BJ (cell line): ENCODE measurements at regions not wholly inside any gene's neighbourhood (a gene's known extent, or its start where the extent isn't known, plus 50 kb on each side); places are given as distances from the start of the nearest gene placed in this dataset.

Experiments used
- CTCF ChIA-PET: fragments of 350-600 bp; formaldehyde crosslinking; extraction: SDS; loops from one replicate; lab custom pipeline; 2021; ENCODE audit warnings: antibody characterized with exemption, inconsistent platforms; lab: Yijun Ruan, JAX
- POLR2A ChIA-PET: fragments of 300-600 bp; sonication (Branson Sonifier 250); formaldehyde crosslinking; extraction: SDS; loops from one replicate; lab custom pipeline; 2021; ENCODE audit warnings: antibody characterized with exemption; lab: Charles Lee
- DNase-seq: peaks from one replicate; pipeline ENCODE4 v3.0.0-alpha.2; 2011; ENCODE audit warnings: low read depth
- H3K27me3 ChIP-seq: 2 replicates; pipeline ENCODE4 v1.6.0; 2011; ENCODE audit warnings: low read length; ENCODE audit not compliant: control insufficient read depth, insufficient read depth
- H3K36me3 ChIP-seq: 2 replicates; pipeline ENCODE4 v1.5.1; 2011; ENCODE audit warnings: low read length; ENCODE audit not compliant: control insufficient read depth, insufficient read depth
- H3K4me3 ChIP-seq: 2 replicates; pipeline ENCODE4 v1.5.1; 2011; ENCODE audit warnings: low read depth, mild to moderate bottlenecking, control low read depth, low read length
- TF ChIP-seq, protein P1 (sequence below): IDR thresholded peaks from 2 replicates; pipeline ENCODE4 v1.5.1; 2011; ENCODE audit warnings: low read depth, mild to moderate bottlenecking, control low read depth, inconsistent platforms, low read length, moderate library complexity; ENCODE audit not compliant: insufficient read depth

DNA sequence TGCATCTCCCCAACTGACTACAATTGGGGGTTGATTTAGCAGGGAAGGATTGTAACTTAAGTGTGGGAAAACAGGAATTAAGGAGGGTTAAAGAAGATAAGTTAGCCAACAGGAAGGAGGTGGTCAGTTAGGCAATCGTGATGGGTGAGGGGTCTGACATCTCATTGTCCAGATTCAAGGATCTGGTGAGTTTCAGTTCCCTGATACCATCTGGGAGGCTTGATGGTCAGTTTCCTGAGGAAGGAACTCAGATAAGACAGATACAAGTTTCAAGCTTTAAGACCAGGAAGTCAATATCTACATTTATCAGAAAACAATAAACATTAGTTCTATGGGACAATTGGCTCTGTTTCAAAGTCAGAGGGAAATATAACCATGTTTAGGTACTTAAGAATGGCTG is 601.8 kb downstream of the SLITRK6 start:
- POLR2A ChIA-PET: no interaction called here
- TF ChIP-seq, protein P1, sequence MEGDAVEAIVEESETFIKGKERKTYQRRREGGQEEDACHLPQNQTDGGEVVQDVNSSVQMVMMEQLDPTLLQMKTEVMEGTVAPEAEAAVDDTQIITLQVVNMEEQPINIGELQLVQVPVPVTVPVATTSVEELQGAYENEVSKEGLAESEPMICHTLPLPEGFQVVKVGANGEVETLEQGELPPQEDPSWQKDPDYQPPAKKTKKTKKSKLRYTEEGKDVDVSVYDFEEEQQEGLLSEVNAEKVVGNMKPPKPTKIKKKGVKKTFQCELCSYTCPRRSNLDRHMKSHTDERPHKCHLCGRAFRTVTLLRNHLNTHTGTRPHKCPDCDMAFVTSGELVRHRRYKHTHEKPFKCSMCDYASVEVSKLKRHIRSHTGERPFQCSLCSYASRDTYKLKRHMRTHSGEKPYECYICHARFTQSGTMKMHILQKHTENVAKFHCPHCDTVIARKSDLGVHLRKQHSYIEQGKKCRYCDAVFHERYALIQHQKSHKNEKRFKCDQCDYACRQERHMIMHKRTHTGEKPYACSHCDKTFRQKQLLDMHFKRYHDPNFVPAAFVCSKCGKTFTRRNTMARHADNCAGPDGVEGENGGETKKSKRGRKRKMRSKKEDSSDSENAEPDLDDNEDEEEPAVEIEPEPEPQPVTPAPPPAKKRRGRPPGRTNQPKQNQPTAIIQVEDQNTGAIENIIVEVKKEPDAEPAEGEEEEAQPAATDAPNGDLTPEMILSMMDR: no peak
- DNase-seq: no peak
- no peaks in the 10 kb centered on the region for H3K27me3 ChIP-seq
- H3K36me3 ChIP-seq: no peaks in the 10 kb centered on the region
- CTCF ChIA-PET: interaction anchor here (0.6 kb wide), 1 partner anchor 331 kb away, joined by 3 read pairs; no protein-coding TSS in a partner anchor
- no peak overlapping the region for H3K4me3 ChIP-seq

DNA sequence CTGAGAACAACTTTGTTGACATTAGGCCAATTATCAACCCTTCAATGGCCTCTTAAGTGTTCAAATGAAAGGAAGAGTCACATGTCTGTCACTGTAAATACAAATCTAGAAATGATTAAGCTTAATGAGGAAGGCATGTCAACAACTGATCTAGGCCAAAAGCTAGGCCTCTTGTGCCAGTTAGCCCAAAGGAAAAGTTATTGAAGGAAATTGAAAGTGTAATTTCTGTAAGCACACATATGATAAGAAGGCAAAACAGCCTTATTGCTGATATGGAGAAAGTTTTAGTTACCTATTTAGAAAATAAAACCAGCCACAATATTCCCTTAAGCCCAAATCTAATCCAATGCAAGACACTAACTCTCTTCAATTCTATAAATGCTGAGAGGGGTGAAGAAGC is 604.7 kb downstream of the SLITRK6 start:
- ChIA-PET POLR2A (no interaction called here), CTCF (no interaction called here)
- H3K4me3 ChIP-seq: no peak overlapping the region
- no peaks in the 10 kb centered on the region for H3K36me3 ChIP-seq
- TF ChIP-seq, protein P1: no peak
- H3K27me3 ChIP-seq: no peaks in the 10 kb centered on the region
- DNase-seq: no peak

DNA sequence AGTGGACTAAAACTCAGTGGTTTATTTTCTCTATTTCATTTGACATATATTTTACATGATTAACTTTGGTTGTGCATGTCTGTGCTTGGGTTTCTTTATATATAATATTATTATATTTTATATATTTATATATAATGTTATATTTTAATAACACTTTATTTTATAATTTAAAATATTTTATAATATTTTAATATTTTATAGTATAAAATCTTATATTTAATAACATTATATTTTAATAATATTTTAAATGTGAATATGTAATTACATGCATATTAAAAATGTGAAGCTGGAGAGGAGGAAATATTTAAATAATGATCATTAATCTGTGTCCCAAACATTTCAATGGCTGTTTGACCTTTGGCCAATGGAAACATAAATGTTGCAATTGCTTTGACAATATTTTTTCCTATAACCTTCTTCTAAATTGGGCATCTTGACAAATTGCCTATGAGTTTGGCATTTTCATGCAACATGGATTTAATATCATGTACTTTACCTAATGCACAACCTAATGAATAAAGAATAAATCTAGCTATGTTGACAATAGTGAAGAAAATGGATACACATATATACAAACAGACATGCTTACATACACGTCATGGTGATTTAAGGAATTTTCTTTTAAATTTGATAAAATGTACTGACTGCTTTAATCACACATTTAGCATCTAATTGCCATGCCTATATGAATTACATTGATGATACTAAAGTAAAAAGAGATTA is 607.1 kb downstream of the SLITRK6 start:
- TF ChIP-seq, protein P1: no peak
- Histone ChIP-seq H3K36me3 (no peaks in the 10 kb centered on the region), H3K4me3 (no peak overlapping the region), H3K27me3 (no peaks in the 10 kb centered on the region)
- DNase-seq: no peak
- ChIA-PET CTCF (no interaction called here), POLR2A (no interaction called here)

DNA sequence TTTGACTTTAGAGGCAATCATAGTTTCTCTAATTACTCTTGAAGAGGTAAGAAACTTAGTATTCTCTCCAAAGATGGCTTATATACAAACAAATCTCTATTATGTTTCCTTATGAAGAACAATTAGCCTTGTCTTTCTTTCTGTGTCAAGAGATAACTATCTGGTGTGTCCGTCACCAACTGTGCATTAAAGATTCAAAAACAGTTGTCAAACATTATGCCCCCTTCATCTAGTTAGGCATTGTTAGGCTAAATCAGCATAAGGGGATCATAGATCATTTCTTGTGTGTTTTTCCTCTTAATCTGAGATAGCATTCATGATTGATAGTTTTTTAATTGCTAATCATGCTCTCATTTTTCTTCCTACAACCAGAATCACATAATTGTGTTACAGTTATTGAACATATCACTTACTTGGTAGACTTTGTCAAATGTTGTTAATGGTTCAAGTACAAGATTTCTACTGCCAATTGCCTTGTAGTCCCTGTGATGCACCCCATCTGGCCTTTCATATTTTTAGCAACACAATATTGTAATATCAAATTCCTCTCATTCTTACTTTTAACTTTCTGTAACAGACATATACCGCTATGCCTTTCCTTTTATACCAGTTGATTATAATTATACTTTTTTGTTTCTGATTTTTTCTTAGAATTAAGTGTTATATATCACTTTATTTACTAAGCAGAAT is 612.7 kb downstream of the SLITRK6 start:
- TF ChIP-seq, protein P1: no peak
- POLR2A ChIA-PET: no interaction called here
- H3K36me3 ChIP-seq: no peaks in the 10 kb centered on the region
- CTCF ChIA-PET: no interaction called here
- H3K27me3 ChIP-seq: no peaks in the 10 kb centered on the region
- no peak overlapping the region for H3K4me3 ChIP-seq
- no peak for DNase-seq

DNA sequence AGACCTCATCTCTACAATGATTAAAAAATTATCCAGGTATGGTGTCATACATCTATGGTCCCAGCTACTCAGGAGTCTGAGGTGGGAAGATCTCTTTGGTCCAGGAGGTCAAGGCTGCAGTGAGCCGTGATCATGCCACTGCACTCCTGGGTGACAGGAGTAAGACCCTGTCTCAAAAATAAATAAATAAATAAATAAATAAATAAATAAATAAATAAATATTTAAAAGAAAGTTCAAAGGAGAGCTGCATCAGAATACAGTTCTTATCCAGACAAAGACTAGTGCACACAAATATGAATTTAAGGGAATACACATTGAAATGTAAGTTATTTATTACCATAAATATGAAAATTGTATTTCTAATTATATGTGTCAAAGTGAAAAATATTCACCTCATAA is 624.9 kb downstream of the SLITRK6 start:
- Histone ChIP-seq H3K36me3 (no peaks in the 10 kb centered on the region), H3K4me3 (no peak overlapping the region), H3K27me3 (no peaks in the 10 kb centered on the region)
- ChIA-PET POLR2A (no interaction called here), CTCF (no interaction called here)
- TF ChIP-seq, protein P1: no peak
- DNase-seq: no peak
